NT2/D1 (cell line): ENCODE measurements at regions not wholly inside any gene's neighbourhood (a gene's known extent, or its start where the extent isn't known, plus 50 kb on each side); places are given as distances from the start of the nearest gene placed in this dataset.

Experiments used
- SUZ12 ChIP-seq: IDR thresholded peaks from 2 replicates; pipeline ENCODE4 v1.6.1; 2011; ENCODE audit not compliant: insufficient read length, insufficient read depth; ENCODE audit errors: extremely low read depth
- YY1 ChIP-seq: IDR thresholded peaks from 2 replicates; pipeline ENCODE4 v1.6.1; 2011; ENCODE audit not compliant: insufficient read length, insufficient read depth
- ZNF274 ChIP-seq: IDR thresholded peaks from 2 replicates; pipeline ENCODE4 v1.6.1; 2011; ENCODE audit warnings: mild to moderate bottlenecking, low read depth, low read length

- no peak for TF ChIP-seq YY1
- no peak for TF ChIP-seq ZNF274
- no peak for TF ChIP-seq SUZ12
These were observed 90.4 kb upstream of the FAM110C start for GRCh38 chr2:136666-137065.
